Activated T-helper 1 cell treated with anti-CD3 and anti-CD28 coated beads, Interleukin-12 subunit alpha, Interleukin-12 subunit beta, Interleukin-2, Interleukin-4 antibody, amounts not matched to agents 30 ng/mL and 10 ng/mL and 1 ng/mL, durations not matched to agents 14 hours and 24 hours and 36 hours (primary cell): ENCODE measurements at regions not wholly inside any gene's neighbourhood (a gene's known extent, or its start where the extent isn't known, plus 50 kb on each side); places are given as distances from the start of the nearest gene placed in this dataset.

Experiments
- DNase-seq: peaks from one replicate; pipeline ENCODE4 v3.0.0; 2021; ENCODE audit warnings: low spot score
- H3K27ac Mint-ChIP-seq: one replicate; pipeline ENCODE4 v1.8.0; 2021; ENCODE audit warnings: mild to moderate bottlenecking, mixed read lengths
- H3K27me3 Mint-ChIP-seq: one replicate; pipeline ENCODE4 v1.8.0; 2022; ENCODE audit warnings: mild to moderate bottlenecking, moderate library complexity, mixed read lengths; ENCODE audit not compliant: insufficient read depth
- H3K36me3 Mint-ChIP-seq: one replicate; pipeline ENCODE4 v1.8.0; 2021; ENCODE audit warnings: low read depth, mixed read lengths
- H3K4me1 Mint-ChIP-seq: one replicate; pipeline ENCODE4 v1.8.0; 2021; ENCODE audit warnings: low read depth, mixed read lengths
- H3K4me3 Mint-ChIP-seq: one replicate; pipeline ENCODE4 v1.8.0; 2021; ENCODE audit warnings: mild to moderate bottlenecking, moderate library complexity, mixed read lengths
- H3K9me3 Mint-ChIP-seq: one replicate; pipeline ENCODE4 v1.8.0; 2021; ENCODE audit warnings: mixed read lengths
- intact Hi-C: fragments of 100-400 bp; cut with micrococcal nuclease; formaldehyde crosslinking; loops from one replicate; pipeline ENCODE4 v1.15.1; 2024

DNA sequence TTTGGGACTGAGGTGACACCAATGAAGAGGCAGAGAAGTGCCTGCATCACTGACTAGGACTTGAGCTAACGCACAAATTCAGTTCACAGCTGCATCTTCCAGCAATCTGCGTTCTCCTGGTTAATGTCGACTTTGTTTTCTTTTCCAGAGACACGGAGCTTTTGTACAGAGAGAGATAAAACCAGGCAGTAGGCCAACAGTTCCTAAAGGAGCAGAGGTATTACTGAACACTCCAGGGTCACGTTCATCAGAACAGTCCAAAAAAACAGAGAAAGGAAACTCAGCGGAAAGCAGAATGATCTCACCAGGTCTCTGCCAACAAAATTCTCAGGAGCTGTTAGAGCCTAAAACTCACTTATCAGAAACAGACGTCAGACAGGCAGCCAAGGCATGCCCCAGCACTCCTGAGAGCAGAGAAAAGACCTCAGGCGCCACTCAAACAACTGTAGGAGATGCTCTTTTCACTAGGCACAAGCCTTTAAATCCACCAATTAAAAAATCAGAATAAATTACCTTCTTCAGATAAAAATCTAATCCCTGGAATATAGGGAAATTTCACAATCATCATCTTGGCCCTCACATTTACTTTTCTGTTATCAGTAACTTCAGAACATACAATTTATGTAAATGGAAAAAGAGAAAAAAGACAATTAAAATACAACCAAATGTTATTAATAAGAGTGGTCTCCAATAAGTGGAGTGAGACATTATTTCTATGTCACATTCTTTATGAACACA lies 95.9 kb upstream of the SPTBN1 start:
- Mint-ChIP-seq H3K27ac (no peak overlapping the region), H3K36me3 (no peaks in the 10 kb centered on the region), H3K4me3 (no peak overlapping the region), H3K4me1 (no peaks in the 10 kb centered on the region), H3K9me3 (peaks cover 3% of the 10 kb centered on the region), H3K27me3 (peaks cover 14% of the 10 kb centered on the region)
- intact Hi-C loops, result no loop called here
- no peak for DNase-seq

DNA sequence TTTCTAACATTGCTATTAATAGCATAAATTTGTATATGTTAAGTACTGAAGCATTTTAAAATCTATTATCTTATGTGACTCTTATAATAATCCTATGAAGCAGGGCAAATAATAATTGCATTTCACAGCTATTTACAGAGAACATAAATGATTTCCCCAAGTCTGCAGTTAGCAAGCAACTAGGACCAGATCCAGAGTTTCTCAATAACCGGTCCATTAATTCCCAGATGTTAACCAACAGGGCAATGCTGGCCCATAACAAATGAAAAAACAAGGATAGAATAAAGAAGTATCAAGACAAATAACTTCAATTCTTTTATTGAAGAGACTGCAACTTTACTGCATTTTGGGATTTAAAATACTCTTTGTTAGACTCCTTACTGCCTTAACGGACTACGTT lies 91.7 kb upstream of the SPTBN1 start:
- no peaks in the 10 kb centered on the region for H3K36me3 Mint-ChIP-seq
- peaks cover 21% of the 10 kb centered on the region for H3K9me3 Mint-ChIP-seq
- no peak overlapping the region for H3K4me3 Mint-ChIP-seq
- H3K4me1 Mint-ChIP-seq, result no peaks in the 10 kb centered on the region
- peaks cover 10% of the 10 kb centered on the region for H3K27me3 Mint-ChIP-seq
- no peak for DNase-seq
- no peak overlapping the region for H3K27ac Mint-ChIP-seq
- intact Hi-C loops, result no loop called here

DNA sequence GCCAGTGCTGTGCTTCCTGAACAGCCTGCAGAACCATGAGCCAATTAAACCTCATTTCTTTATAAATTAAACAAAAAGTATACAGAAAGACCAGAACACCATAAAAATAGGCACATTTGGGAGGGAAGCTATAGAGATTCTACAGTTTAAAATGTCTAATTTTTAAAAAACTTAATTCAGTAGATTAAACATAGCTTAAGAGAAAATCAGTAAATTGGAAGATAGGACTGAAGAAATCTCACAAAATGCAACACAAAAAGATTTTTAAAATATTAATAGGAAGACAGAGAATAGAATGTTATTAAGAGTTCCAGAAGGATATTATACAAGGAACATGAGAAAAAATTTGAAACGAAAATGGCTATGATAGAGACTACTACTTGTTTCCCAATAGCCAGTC lies 90.5 kb upstream of the SPTBN1 start:
- no peak for DNase-seq
- intact Hi-C loops, result no loop called here
- no peaks in the 10 kb centered on the region for H3K4me1 Mint-ChIP-seq
- no peak overlapping the region for H3K27ac Mint-ChIP-seq
- H3K27me3 Mint-ChIP-seq, result peaks cover 6% of the 10 kb centered on the region
- peaks cover 21% of the 10 kb centered on the region for H3K9me3 Mint-ChIP-seq
- H3K4me3 Mint-ChIP-seq, result no peak overlapping the region
- H3K36me3 Mint-ChIP-seq, result no peaks in the 10 kb centered on the region

DNA sequence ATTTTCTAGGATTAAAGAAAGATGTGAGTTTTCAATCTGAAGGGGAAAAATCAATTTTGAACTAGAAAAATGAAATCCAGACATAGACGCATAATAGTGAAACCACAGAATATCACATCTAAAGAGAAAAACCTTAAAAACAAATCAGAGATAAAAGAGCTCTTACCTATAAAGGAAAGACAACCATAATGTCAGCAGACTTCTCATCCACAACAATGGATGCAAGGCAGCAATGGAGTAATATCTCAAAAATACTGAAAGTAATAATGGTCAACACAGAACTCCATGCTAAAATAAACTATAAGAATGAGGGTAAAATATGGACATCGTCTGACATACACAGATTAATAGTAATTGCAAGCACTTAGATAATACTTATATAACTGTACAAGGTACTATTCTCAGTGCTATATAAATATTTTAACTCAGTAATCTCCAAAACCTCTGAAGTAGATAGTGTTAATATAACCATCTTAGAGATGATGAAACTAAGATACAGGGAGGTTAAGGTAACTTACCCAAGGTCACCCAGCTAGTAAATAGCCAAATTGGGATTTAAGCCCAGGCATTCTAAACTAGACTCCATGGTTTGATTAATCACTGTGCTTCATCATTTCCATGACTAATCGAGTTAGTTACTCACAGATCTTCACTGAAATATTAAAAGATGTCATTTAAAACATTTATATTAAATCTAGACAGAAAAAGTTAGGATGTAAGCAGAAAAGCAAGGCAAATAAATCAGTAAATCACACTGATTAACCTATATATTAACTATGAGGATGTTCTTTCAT lies 89.4 kb upstream of the SPTBN1 start:
- no peak overlapping the region for H3K4me3 Mint-ChIP-seq
- DNase-seq, result no peak
- intact Hi-C loops, result no loop called here
- H3K27ac Mint-ChIP-seq, result no peak overlapping the region
- peaks cover 6% of the 10 kb centered on the region for H3K27me3 Mint-ChIP-seq
- no peaks in the 10 kb centered on the region for H3K36me3 Mint-ChIP-seq
- H3K4me1 Mint-ChIP-seq, result no peaks in the 10 kb centered on the region
- peaks cover 21% of the 10 kb centered on the region for H3K9me3 Mint-ChIP-seq

DNA sequence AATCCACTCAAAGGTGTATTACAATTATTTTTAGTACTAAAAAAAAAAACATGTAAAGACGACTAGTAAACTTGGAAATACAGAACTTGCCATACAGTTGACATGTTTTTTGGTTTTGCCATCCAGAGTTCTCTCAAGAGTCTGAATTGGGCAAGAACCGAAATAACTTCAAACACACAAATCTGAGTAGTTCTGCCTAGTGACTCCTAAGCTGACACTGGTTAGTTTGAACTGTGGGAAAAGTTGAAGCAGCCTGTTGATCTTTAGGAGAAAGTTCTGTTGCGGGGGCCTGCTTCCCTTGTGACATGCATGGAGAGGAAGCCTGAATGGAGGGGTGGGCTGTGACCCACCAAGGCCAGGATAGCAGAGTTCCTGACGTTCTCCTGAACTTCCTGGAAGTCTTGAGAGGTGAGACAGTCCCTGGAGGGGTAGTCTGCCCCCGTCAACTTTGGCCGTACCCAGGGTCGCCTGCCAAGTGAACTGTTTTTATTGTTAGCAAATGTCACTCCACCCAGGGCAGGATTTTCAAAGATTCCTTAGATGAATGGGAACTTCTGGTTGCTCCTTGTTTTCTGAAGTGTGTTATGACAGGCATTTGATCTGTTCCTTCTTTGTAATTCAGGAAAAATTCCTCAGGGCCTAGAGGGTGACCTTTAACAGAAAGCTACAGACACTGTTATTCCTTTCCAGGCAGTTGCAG lies 85.6 kb upstream of the SPTBN1 start:
- Mint-ChIP-seq H3K36me3 (no peaks in the 10 kb centered on the region), H3K27me3 (no peaks in the 10 kb centered on the region)
- intact Hi-C loops, result no loop called here

DNA sequence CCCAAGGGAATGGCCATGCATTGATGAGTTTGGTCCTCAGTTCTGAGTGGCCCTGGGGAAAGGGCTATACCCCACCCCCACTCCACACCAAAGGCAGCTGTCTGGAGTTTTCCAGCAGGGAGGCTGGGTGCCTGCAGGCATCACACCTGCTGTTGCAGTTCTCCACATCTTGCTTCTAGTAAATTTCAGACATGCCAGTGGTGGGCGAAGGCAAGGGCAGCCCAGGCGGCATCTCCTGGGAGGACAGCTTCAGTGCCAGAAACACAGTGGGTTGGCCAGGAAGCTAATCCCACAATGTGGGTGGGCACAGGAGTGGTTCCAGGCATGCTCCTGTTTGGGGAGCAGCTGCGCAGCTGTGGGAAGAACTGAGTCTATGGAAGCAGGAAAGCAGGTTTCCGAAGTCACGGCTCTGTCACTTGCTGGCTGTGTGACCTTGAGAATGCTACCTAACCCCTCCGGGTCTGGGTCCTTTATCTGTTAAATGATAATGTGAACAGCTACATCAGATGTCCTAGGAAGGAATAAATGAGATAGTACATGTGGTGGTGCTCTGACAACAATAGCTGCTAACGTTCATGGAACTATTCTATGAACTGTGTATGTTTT lies 84.6 kb upstream of the SPTBN1 start:
- no peaks in the 10 kb centered on the region for H3K4me1 Mint-ChIP-seq
- H3K36me3 Mint-ChIP-seq, result no peaks in the 10 kb centered on the region
- DNase-seq, result no peak
- no peak overlapping the region for H3K27ac Mint-ChIP-seq
- no peak overlapping the region for H3K4me3 Mint-ChIP-seq
- H3K27me3 Mint-ChIP-seq, result peaks cover 3% of the 10 kb centered on the region
- intact Hi-C loops, result no loop called here
- H3K9me3 Mint-ChIP-seq, result peaks cover 13% of the 10 kb centered on the region

More for the DNA sequence above, 85.6 kb upstream of the SPTBN1 start:
- no peaks in the 10 kb centered on the region for H3K4me1 Mint-ChIP-seq
- no peak for DNase-seq
- peaks cover 14% of the 10 kb centered on the region for H3K9me3 Mint-ChIP-seq
- no peak overlapping the region for H3K4me3 Mint-ChIP-seq
- no peak overlapping the region for H3K27ac Mint-ChIP-seq

DNA sequence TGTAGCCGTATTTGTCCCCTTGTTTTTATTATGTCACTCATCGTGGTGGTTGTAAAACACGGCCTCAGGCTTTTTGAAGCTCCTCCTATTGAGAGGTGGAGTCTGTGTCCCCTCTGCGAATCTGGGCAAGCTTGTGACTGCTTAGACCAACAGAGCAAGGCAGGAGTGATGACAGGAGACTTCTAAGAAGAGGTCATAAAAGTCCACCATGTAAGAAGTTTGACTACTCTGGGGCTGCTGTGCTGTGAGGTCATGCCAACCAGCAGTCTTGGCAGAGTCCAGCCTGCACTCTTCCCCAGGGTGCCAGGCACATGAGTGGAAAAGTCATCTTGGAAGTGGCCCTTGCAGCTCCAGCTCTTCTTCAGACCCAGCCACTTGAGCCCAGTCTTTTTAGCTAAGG lies 83.8 kb upstream of the SPTBN1 start:
- Mint-ChIP-seq H3K27ac (no peak overlapping the region), H3K27me3 (peaks cover 3% of the 10 kb centered on the region), H3K9me3 (peaks cover 13% of the 10 kb centered on the region), H3K4me3 (no peak overlapping the region), H3K4me1 (no peaks in the 10 kb centered on the region), H3K36me3 (no peaks in the 10 kb centered on the region)
- intact Hi-C loops, result no loop called here
- no peak for DNase-seq

DNA sequence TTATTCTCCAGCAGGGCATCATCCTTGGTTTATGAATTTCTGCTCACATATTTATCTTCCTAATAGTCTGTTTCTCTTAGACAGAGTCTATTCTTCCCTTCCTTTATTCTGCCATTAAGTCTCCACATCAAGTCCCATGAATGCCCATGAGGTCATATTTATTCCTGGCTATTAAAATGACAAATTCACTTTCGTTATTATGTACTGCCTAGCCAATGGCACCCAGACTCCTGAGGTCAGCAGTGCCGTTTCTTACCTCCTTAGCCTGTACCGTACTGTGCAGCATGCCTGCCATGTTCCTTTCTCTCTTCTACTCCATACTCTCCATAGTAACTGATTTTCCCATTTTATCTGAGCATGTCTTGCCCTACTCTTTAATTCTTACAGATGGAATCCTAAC lies 82.3 kb upstream of the SPTBN1 start:
- H3K4me3 Mint-ChIP-seq, result no peak overlapping the region
- H3K27me3 Mint-ChIP-seq, result peaks cover 3% of the 10 kb centered on the region
- H3K9me3 Mint-ChIP-seq, result peaks cover 3% of the 10 kb centered on the region
- DNase-seq, result no peak
- H3K4me1 Mint-ChIP-seq, result no peaks in the 10 kb centered on the region
- no peak overlapping the region for H3K27ac Mint-ChIP-seq
- intact Hi-C loops, result no loop called here
- H3K36me3 Mint-ChIP-seq, result no peaks in the 10 kb centered on the region

DNA sequence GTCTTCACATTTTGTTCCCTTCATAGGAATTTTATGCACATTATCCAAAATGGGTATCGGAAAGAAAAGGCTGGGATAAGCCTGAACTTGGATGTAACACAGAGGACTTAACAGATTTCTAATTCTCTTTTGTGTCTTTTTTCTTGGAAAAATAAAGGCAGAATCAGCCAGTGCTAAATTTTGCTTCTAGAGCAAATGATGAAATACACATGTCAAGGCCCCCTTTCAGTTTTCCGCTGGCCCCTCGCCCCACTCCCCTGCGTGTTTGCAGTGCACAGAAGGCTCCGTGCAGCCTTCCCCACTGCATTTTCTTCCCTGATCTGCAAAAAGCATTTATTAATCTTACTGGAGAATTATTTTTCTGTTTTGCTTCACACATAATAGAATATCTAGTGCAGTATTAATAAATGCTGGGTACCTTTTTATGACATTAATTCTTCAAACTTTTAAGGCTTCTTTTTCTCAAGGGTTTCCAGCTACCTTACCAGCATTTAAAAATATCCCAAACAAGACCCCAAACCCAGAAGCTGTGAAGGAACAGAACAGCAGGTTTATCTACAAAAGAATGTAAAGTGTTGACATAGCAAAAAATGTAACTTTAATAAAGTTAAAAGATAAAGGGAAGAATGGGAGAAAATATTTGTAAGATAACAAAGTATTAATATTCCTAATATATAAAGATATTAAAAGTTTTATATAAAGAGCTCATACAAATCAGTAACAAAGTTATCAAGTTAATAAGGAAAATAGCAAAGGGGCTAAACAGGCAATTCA lies 81.3 kb upstream of the SPTBN1 start:
- Mint-ChIP-seq H3K9me3 (no peaks in the 10 kb centered on the region), H3K36me3 (no peaks in the 10 kb centered on the region), H3K27ac (no peak overlapping the region), H3K27me3 (peaks cover 3% of the 10 kb centered on the region), H3K4me3 (no peak overlapping the region), H3K4me1 (no peaks in the 10 kb centered on the region)
- intact Hi-C loops, result no loop called here
- DNase-seq, result no peak

DNA sequence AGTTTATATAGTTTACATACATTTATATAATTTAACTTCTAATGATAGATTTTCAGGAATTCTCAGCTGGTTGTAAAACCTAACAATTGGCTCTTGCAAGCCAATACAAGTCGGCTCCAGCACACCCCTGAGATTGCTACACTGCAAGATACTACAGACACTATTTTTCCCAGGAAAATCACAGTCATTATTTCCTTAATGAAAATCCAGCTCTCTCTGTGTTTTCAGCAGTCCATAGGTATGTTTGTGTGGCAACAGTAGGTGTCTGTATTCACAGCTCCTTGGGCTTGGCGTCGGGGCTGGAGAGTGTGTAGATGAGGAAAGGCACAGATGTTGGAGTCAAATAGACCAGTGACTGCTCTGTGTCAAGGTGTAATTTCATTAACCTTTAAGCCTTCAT lies 78.7 kb upstream of the SPTBN1 start:
- peaks cover 7% of the 10 kb centered on the region for H3K27me3 Mint-ChIP-seq
- intact Hi-C loops, result no loop called here
- no peaks in the 10 kb centered on the region for H3K4me1 Mint-ChIP-seq
- H3K36me3 Mint-ChIP-seq, result no peaks in the 10 kb centered on the region
- H3K9me3 Mint-ChIP-seq, result no peaks in the 10 kb centered on the region
- H3K27ac Mint-ChIP-seq, result no peak overlapping the region
- no peak overlapping the region for H3K4me3 Mint-ChIP-seq
- no peak for DNase-seq

DNA sequence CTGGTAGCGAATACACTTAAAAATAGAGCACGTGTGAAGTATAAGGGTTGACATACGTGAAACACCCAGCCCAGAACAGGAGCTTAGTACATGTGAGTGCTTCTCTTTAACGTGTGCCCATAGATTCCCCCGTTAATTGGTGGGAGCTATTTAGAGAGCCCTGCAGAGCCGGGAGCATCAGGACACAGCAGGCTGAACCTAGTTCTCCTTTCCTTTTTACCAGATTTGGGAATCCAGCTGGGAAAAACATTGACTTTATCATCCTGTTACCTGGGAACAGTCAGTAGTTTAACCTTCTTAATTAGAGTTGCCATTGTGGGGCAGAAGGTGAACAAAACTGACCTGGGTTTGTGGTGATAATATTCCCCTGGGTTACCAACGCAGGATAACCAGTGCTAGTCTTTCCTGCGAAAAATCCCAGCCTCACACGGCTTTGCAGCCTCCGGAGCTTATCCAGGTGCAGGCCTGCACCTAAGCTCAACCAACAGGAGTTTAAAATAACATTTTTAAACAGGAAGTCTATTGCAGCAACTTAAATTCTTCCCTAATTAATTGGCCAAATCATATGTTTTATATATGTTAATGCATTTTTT lies 78.1 kb upstream of the SPTBN1 start:
- Mint-ChIP-seq H3K27me3 (peaks cover 7% of the 10 kb centered on the region), H3K27ac (no peak overlapping the region), H3K36me3 (no peaks in the 10 kb centered on the region), H3K4me1 (no peaks in the 10 kb centered on the region), H3K4me3 (no peak overlapping the region), H3K9me3 (no peaks in the 10 kb centered on the region)
- intact Hi-C loops, result no loop called here
- no peak for DNase-seq

DNA sequence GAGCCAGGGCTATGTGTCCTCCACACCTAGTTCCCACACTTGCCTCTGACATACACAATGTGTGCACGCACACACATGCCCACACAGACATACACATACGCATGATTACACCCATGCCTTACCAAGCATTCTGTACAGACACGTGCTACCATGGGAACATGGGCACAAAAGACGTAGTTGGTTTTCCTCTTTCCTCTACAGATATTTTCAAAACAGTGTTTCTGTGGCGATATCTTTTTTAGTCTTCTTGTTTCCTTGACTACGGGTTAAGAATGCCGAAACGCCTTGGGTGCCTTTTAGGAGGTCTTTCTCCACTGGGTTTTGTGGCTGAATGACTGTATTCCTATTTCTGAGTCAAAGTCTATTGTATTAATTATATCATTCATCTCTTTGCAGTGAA lies 75.5 kb upstream of the SPTBN1 start:
- H3K27me3 Mint-ChIP-seq, result peaks cover 7% of the 10 kb centered on the region

More for the DNA sequence above, 75.5 kb upstream of the SPTBN1 start:
- intact Hi-C loops, result no loop called here
- Mint-ChIP-seq H3K9me3 (no peaks in the 10 kb centered on the region), H3K4me1 (no peaks in the 10 kb centered on the region), H3K36me3 (no peaks in the 10 kb centered on the region), H3K4me3 (no peak overlapping the region), H3K27ac (no peak overlapping the region)
- DNase-seq, result no peak
